ENCODE measurements at regions not wholly inside any gene's neighbourhood (a gene's known extent, or its start where the extent isn't known, plus 50 kb on each side); places are given as distances from the start of the nearest gene placed in this dataset.
"Not testable (repeated sequence)": the region's sequence is repeated elsewhere in the genome, so short reads cannot be mapped to it uniquely, and the experiment has no call there.

- no peak for DNase-seq (ENCODE audit: low read depth in 2 of 2)
Measured at GRCh38 chr14:85057221-85057620, 472.7 kb upstream of the FLRT2 start.

DNA sequence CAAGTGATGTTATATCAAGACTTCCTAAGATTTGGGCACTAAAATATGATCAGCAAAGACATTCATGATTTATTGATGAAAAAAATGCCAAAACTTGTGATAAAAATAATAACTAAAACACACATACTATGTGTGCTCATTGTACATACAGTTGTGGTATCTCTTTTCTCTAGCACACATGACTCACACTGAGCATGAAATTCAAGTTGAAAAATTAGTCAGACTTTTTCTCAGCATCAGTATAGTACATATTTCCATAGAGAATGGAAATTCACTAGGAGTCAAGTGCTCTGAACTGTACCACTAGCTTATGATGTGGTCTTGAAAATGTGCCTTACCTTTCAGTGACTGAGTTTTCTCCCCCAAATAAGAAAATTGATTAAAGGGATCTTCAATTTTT, 471.8 kb upstream of the FLRT2 start:
- no peak for DNase-seq (ENCODE audit: low read depth in 2 of 2)

DNA sequence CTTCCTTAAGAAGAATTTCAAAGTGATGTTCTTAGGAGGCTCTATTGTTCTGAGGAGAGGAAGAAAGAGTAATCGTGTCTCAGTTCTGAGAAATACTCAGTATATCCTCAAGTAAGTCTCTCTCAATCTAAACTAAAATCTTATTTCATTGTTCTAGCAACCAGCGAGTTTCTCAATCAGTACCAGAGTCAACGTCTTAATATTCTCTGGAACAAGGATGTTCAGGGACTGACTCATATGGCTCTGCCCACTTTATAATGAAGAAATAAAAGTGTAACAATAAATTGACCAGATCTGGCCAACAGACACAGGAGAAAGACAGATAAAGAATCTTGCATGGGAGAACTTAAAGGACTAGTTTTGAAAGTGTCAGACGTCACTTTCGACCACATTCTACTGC, 469.8 kb upstream of the FLRT2 start:
- DNase-seq (ENCODE audit: low read depth in 2 of 2) = no peak

DNA sequence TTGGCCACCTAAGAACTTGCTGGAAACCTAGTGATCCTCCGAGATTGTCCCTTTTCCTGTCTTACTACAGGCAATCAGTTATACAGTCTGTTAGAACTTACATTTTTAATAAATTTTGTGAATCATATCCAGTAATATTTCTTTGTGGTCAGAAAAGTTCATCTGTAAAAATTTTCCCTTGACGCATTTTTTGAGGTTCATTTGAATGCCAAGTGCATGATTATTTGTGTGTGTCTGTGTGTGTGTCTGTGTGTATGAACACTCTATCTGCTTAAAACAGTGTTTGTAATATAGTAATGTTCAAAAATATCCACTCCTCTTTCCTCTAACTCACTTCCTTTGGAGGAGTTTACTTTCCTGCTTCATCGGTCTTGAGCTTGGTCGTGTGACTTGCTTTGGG, 468.7 kb upstream of the FLRT2 start:
- no peak for DNase-seq (ENCODE audit: low read depth in 2 of 2)

DNA sequence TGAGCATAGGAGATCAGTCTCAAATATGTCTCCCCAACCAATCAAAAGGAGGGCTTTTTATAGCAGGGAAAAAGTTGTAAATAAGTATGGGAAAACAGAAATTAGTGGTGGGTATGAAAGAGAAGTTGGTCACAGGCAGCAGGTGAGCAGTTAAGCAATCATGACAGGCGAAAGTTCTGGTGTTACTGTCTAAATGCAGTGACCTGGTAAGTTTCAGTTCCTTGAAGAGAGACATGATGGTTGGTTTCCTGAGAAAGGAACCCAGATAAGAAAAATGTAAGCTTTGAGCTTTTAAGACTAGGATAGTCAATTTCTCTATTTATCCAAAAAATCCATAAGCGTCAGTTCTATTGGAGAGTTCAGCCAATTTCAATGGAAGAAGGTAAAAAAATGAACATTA, 466.2 kb upstream of the FLRT2 start:
- DNase-seq (ENCODE audit: low read depth in 2 of 2) = no peak

- no peak for DNase-seq (ENCODE audit: low read depth in 2 of 2)
Measured at GRCh38 chr14:85071447-85071846, 458.5 kb upstream of the FLRT2 start.

GRCh38 chr14:85074955-85075354, 455.0 kb upstream of the FLRT2 start:
- DNase-seq (ENCODE audit: low read depth in 2 of 2) = no peak

- DNase-seq (ENCODE audit: low read depth in 2 of 2) = no peak
Measured at GRCh38 chr14:85075694-85076476, 454.1 kb upstream of the FLRT2 start.

DNA sequence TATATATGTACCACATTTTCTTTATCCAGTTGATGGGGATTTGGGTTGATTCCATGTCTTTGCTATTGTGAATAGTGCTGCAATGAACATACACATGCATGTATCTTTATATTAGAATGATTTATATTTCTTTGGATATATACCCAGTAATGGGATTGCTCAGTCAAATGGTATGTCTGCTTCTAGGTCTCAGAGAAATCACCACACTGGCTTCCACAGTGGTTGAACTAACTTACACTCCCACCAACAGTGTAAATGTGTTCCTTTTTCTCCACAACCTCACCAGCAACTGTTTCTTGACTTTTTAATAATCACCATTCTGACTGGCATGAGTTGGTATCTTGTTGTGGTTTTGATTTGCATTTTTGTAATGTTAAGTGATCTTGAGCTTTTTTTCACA, 452.2 kb upstream of the FLRT2 start:
- DNase-seq (ENCODE audit: low read depth in 2 of 2) = not testable (repeated sequence)

DNA sequence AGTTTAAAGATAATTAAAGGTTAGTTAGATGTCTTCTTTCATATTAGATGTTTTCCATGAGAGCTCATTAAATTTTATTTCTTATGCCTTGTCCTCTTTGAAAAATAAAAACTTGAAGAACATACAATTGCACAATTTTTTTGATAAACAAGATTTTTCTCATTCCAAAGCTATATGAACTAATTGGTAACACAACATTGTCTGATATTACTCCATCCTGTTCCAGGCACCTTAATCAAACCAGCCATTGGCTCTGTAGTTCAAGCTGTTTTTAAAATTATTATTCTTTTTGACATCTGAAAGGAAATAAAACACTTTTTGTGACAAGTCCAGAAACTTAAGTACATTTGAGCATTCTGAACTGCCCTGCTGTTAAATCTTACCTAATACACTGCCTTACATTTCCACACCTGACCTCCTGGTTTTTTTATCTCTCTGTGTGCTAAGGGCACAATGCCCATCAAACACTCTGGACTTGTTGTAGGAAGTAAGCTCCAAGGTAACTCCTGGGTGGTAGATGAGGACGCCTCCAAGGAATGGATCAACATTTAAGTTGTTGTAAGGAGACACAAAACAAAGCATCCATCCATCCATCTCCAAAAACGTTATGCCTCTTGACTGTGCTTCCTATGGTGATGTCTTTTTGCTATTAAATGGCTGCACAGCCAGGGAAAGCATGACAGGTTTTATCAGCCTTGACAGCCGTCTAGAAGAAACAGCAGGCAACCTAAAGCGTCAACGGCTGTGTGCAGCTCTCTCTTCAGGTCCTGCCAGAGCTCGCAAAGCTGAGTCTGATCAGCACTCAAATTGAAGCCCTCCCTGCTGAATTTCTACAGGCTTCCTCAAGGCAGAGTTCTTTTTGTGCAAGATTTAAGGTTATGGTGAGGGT, 449.9 kb upstream of the FLRT2 start:
- DNase-seq (ENCODE audit: low read depth in 2 of 2) = no peak

DNA sequence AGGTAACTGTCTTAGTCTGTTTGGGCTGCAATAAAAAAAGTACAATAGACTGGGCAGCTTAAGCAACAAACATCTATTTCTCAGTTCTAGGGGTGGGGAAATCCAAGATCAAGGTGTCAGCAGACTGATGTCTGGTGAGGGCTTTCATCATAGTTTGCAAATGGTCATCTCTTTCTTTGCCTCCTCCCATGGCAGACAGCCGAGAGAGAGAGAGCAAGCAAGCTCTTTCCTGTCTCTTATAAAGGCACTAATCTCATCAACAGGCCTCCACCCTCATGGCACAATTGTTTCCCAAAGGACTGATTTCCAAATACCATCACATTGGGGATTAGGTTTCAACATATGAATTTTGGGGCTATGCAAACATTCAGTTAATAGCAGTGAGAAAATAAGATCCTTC, 445.6 kb upstream of the FLRT2 start:
- no peak for DNase-seq (ENCODE audit: low read depth in 2 of 2)

- DNase-seq (ENCODE audit: low read depth in 2 of 2) = no peak
Measured at GRCh38 chr14:85085981-85086380, 444.0 kb upstream of the FLRT2 start.

DNA sequence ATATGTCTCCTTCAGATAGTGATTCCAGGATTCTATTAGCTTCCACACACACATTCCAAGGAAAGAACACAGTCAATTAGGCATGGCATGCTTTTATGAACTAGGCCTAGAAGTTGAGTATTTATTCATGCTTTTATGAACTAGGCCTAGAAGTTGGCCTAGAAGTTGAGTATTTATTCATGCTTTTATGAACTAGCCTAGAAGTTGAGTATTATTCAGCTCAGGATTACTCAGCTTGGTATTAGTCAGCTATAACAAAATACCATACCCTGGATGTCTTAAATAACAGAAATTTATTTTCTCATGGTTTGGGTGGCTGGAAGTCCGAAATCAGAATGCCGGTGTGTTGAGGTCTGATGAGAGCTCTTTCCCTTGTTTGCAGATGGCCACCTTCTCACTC, 442.7 kb upstream of the FLRT2 start:
- DNase-seq (ENCODE audit: low read depth in 2 of 2) = no peak

GRCh38 chr14:85088192-85088591, 441.8 kb upstream of the FLRT2 start:
- no peak for DNase-seq (ENCODE audit: low read depth in 2 of 2)

DNA sequence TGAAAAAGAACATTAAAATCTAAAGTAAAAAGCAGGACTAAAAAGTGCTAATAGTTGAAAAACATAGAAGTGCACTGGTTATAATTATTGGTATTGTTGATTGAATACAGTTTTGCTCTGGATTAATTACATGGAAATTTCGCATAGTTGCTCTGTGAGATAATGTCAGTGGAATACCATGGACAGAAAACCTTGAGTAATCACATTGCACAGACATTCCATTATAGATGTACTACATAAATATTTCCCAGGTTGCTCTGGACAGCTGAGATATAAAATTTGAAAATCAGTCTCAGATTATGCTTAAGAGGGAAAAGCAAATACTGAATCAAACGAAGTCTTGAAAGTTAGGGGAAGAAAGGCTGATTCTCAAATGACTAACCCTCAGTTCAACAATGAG, 439.3 kb upstream of the FLRT2 start:
- DNase-seq (ENCODE audit: low read depth in 2 of 2) = no peak

GRCh38 chr14:85093631-85094330, 436.2 kb upstream of the FLRT2 start:
- DNase-seq (ENCODE audit: low read depth in 2 of 2) = no peak

GRCh38 chr14:85102591-85102990, 427.4 kb upstream of the FLRT2 start:
- no peak for DNase-seq (ENCODE audit: low read depth in 2 of 2)

DNA sequence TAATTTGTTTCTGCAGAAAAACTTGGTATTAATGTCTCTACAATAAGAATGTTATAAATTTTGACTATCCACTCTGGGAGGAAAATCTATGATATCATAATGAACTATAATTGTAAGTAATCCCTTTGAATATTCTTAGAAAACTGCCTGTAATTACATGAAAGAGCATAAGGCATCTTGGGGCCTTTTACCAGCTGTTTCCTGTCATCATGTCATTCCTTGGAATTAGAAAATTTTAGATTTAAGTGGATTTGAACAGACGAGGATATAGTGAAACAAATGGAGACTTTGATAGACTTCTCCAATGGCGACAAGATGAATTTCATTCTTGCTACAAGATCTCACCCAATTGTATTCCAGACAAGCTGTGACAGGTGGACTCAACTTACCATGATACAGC, 423.4 kb upstream of the FLRT2 start:
- DNase-seq (ENCODE audit: low read depth in 2 of 2) = no peak

DNA sequence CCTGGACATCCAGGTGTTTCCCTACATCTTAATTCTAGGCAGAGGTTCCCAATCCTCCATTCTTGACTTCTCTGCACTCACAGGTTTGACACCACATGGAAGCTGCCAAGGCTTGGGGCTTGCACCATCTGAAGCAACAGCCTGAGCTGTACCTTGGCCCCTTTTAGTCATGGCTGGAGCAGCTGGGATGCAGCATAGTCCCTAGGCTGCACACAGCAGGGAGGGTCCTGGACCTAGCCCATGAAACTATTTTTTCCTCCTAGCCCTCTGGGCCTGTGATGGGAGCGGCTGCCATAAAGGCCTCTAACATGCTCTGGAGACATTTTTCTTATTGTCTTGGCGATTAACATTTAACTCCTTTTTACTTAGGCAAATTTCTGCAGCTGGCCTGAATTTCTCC, 417.2 kb upstream of the FLRT2 start:
- DNase-seq (ENCODE audit: low read depth in 2 of 2) = no peak

DNA sequence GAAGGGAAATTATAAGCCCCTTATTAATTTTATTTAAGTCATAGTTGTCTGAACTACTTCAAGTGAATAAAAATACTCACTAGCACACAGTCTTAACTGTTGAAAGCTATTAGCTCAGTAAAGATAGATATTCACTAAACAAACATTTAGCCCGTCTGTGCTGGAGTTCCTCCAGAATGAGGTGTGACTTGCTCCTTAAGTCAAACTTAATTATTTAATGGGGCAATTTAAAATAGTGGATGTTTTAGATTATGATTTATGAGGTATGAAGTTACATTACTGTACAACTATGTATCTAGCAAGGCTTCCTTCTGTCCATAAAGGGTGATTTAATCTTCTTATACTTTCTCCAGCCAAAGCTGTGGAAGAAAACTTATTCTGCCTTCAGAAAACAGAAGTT, 414.0 kb upstream of the FLRT2 start:
- DNase-seq (ENCODE audit: low read depth in 2 of 2) = no peak

- DNase-seq (ENCODE audit: low read depth in 2 of 2) = no peak
Measured at GRCh38 chr14:85118274-85118673, 411.7 kb upstream of the FLRT2 start.

DNA sequence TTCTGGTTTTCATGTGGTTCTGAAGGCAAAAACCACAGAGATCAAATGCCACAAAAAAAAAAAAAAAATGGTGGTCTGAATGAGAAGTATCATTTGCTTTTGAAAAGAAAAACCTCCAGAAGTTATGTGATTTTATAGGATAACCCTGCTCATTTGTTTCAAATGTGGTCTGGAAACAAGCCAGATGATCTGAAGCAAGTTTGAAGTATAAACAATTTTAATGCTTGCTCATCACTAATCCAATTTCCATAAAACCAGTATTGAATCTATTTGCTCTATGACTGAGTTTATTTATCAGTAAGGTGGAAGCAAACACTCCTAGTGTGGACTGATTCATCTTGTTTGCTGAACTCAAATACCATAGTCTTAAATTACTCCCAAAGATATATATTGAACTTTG, 407.3 kb upstream of the FLRT2 start:
- no peak for DNase-seq (ENCODE audit: low read depth in 2 of 2)

DNA sequence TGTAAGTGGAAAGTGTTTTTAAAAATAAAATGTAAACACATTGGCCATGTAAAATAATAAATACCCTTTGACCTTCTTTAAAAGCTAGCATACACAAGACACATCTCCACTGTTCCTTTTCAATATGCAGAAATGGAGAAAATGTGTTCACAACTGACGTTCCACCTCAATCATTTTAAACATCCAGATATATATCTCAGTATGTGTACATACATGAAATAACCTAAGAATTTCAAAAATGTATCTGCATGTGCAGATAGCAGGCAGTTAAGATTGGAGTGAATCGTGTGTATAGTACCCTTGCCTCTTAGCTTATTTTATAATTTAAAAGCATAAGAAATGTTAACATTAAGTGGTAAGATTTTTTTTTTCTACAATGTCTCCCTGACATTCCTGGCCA, 406.2 kb upstream of the FLRT2 start:
- DNase-seq (ENCODE audit: low read depth in 2 of 2) = no peak

All from stimulated activated CD4-positive, alpha-beta T cell treated with anti-CD3 and anti-CD28 coated beads, Interleukin-1b, Interleukin-23, amount 100 ng/mL, for 4 hours (primary cell).